Endothelial cell of umbilical vein (primary cell): ENCODE measurements at regions not wholly inside any gene's neighbourhood (a gene's known extent, or its start where the extent isn't known, plus 50 kb on each side); places are given as distances from the start of the nearest gene placed in this dataset.

Experiments used
- BruUV-seq: library from RNA; stranded (reverse); fragments of 400-500 nt; replicated peaks from 2 replicates; lab custom pipeline; 2021; lab: Mats Ljungman, UMichigan
- CTCF ChIA-PET: fragments of 300-600, 350-600 bp; sonication (Branson Sonifier 250); formaldehyde crosslinking; loops from one replicate; lab custom pipeline; 2021; ENCODE audit warnings: antibody characterized with exemption, inconsistent platforms; lab: Charles Lee
- POLR2A ChIA-PET: fragments of 300-600, 350-600 bp; sonication (Branson Sonifier 250); formaldehyde crosslinking; loops from one replicate; lab custom pipeline; 2021; ENCODE audit warnings: antibody characterized with exemption, inconsistent platforms; lab: Charles Lee
- DNase-seq: peaks from one replicate; pipeline ENCODE4 v3.0.0-alpha.2; 2011; ENCODE audit warnings: low read depth, low spot score
- FAIRE-seq: peaks from 2 replicates; lab custom pipeline; 2011; peaks lifted over from hg19 to GRCh38; lab: Jason Lieb, UNC
- H2AFZ ChIP-seq: 2 replicates; pipeline ENCODE4 v1.6.0; 2012; ENCODE audit warnings: low read depth, low read length, control low read depth, inconsistent platforms
- H3K27ac ChIP-seq: 2 replicates; pipeline ENCODE4 v1.5.1; 2011; ENCODE audit warnings: low read depth, mild to moderate bottlenecking, control low read depth, low read length, moderate library complexity; ENCODE audit not compliant: insufficient read depth
- H3K27me3 ChIP-seq, 2 experiments: 2 replicates each; pipeline versions ENCODE4 v1.6.0 to v1.6.1; 2011; ENCODE audit warnings: low read length in 2 of 2, mixed read lengths in 1 of 2; ENCODE audit not compliant: control insufficient read depth in 2 of 2, insufficient read depth in 2 of 2
- H3K36me3 ChIP-seq, 2 experiments: 2 replicates in 1 of 2; 3 replicates in 1 of 2; pipeline ENCODE4 v1.5.1; 2011; ENCODE audit warnings: low read length in 2 of 2, mild to moderate bottlenecking in 1 of 2, moderate library complexity in 1 of 2; ENCODE audit not compliant: control insufficient read depth in 2 of 2, insufficient read depth in 2 of 2; ENCODE audit errors: extremely low read depth in 1 of 2
- H3K4me1 ChIP-seq: 3 replicates; pipeline ENCODE4 v1.5.1; 2011; ENCODE audit warnings: mild to moderate bottlenecking, low read length; ENCODE audit not compliant: control insufficient read depth, insufficient read depth; ENCODE audit errors: extremely low read depth
- H3K4me2 ChIP-seq: 2 replicates; pipeline ENCODE4 v1.6.1; 2011; ENCODE audit warnings: low read length, control low read depth, mixed read lengths; ENCODE audit not compliant: insufficient read depth
- H3K4me3 ChIP-seq, 3 experiments: fragments of 200-600 bp in 1 of 3; sonication (generic), shearing (Covaris generic) in 1 of 3; replicated peaks in 1 of 3; 2 replicates each; pipeline ENCODE4 v1.5.1; 2011 to 2016; ENCODE audit warnings: control low read depth in 3 of 3, low read length in 3 of 3, mild to moderate bottlenecking in 2 of 3, inconsistent platforms in 1 of 3, low read depth in 1 of 3, moderate library complexity in 1 of 3; ENCODE audit not compliant: insufficient read depth in 1 of 3
- H3K79me2 ChIP-seq: 2 replicates; pipeline ENCODE4 v1.6.0; 2012; ENCODE audit warnings: low read length, inconsistent platforms; ENCODE audit not compliant: control insufficient read depth, insufficient read depth
- H3K9ac ChIP-seq: replicated peaks from 2 replicates; pipeline ENCODE3; 2011; ENCODE audit warnings: low read length, control low read depth; ENCODE audit not compliant: insufficient read depth; ENCODE audit errors: extremely low read depth
- H3K9me1 ChIP-seq: replicated peaks from 3 replicates; pipeline ENCODE4 v1.6.0; 2011; ENCODE audit warnings: mild to moderate bottlenecking, low read length; ENCODE audit not compliant: control insufficient read depth, insufficient read depth; ENCODE audit errors: extremely low read depth
- H3K9me3 ChIP-seq: replicated peaks from 2 replicates; pipeline ENCODE4 v1.5.1; 2012; ENCODE audit warnings: low read length, inconsistent platforms; ENCODE audit not compliant: control insufficient read depth, insufficient read depth
- H4K20me1 ChIP-seq: replicated peaks from 2 replicates; pipeline ENCODE3; 2011; ENCODE audit warnings: mild to moderate bottlenecking, low read length; ENCODE audit not compliant: control insufficient read depth, insufficient read depth; ENCODE audit errors: extremely low read depth
- EZH2 ChIP-seq: IDR thresholded peaks from 2 replicates; pipeline ENCODE4 v1.6.1; 2012; ENCODE audit warnings: borderline replicate concordance, low read depth, mild to moderate bottlenecking, moderate library complexity, low read length, inconsistent platforms; ENCODE audit not compliant: severe bottlenecking
- FOS ChIP-seq: IDR thresholded peaks from 2 replicates; pipeline ENCODE4 v1.6.1; 2011; ENCODE audit warnings: mild to moderate bottlenecking, low read length, moderate library complexity, borderline replicate concordance; ENCODE audit not compliant: insufficient read depth
- GATA2 ChIP-seq: IDR thresholded peaks from 2 replicates; pipeline ENCODE4 v1.7.0; 2011; ENCODE audit warnings: low read depth, mild to moderate bottlenecking, moderate library complexity, mixed read lengths, low read length; ENCODE audit not compliant: insufficient read length, insufficient read depth
- JUN ChIP-seq: IDR thresholded peaks from 2 replicates; pipeline ENCODE4 v1.6.1; 2011; ENCODE audit warnings: borderline replicate concordance, low read depth; ENCODE audit not compliant: insufficient read length, insufficient read depth
- MYC ChIP-seq: IDR thresholded peaks from one replicate; pipeline ENCODE4 v1.6.1; 2011; ENCODE audit warnings: mild to moderate bottlenecking, low read depth, low read length
- POLR2A ChIP-seq: IDR thresholded peaks from 2 replicates; pipeline ENCODE4 v1.6.1; 2012; ENCODE audit warnings: low read depth, mild to moderate bottlenecking, control low read depth, low read length
- POLR2AphosphoS5 ChIP-seq: IDR thresholded peaks from 2 replicates; pipeline ENCODE4 v1.6.1; 2012; ENCODE audit warnings: low read depth, mild to moderate bottlenecking, control low read depth, low read length, moderate library complexity; ENCODE audit not compliant: insufficient read depth
- dilution Hi-C: fragments of 300-500 bp; cut with MboI; formaldehyde crosslinking; loops from one replicate; pipeline ENCODE4 v1.15.0; 2019; ENCODE audit warnings: low sequenced_read_pairs; ENCODE audit not compliant: extremely low pct_ligation_motif_present
- intact Hi-C: fragments of 100-400 bp; cut with micrococcal nuclease; formaldehyde crosslinking; loops from one replicate; pipeline ENCODE4 v1.10.0; 2022
- TF ChIP-seq, protein P1 (sequence below): IDR thresholded peaks from 2 replicates; pipeline ENCODE4 v1.6.1; 2011; ENCODE audit not compliant: insufficient read depth, insufficient read length
- TF ChIP-seq, protein P2 (sequence below), 2 donors: IDR thresholded peaks; 1 replicate in 1 of 2; 2 replicates in 1 of 2; pipeline ENCODE4 v1.5.1; 2011; ENCODE audit warnings: low read length in 2 of 2, mild to moderate bottlenecking in 2 of 2, moderate library complexity in 2 of 2, control low read depth in 1 of 2, inconsistent platforms in 1 of 2, low read depth in 1 of 2; ENCODE audit not compliant: insufficient read depth in 1 of 2; ENCODE audit errors: extremely low read depth in 1 of 2

- intact Hi-C loops (no loop called here), dilution Hi-C loops (no loop called here)
- no peak overlapping the region for H3K4me3 ChIP-seq
- H3K9me1 ChIP-seq = no peaks in the 10 kb centered on the region
- H3K27ac ChIP-seq = no peak overlapping the region
- CTCF ChIA-PET = no interaction called here
- no peaks in the 10 kb centered on the region for H3K27me3 ChIP-seq
- TF ChIP-seq, protein P1, sequence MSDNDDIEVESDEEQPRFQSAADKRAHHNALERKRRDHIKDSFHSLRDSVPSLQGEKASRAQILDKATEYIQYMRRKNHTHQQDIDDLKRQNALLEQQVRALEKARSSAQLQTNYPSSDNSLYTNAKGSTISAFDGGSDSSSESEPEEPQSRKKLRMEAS = no peak
- TF ChIP-seq MYC = no peak
- TF ChIP-seq, protein P2, sequence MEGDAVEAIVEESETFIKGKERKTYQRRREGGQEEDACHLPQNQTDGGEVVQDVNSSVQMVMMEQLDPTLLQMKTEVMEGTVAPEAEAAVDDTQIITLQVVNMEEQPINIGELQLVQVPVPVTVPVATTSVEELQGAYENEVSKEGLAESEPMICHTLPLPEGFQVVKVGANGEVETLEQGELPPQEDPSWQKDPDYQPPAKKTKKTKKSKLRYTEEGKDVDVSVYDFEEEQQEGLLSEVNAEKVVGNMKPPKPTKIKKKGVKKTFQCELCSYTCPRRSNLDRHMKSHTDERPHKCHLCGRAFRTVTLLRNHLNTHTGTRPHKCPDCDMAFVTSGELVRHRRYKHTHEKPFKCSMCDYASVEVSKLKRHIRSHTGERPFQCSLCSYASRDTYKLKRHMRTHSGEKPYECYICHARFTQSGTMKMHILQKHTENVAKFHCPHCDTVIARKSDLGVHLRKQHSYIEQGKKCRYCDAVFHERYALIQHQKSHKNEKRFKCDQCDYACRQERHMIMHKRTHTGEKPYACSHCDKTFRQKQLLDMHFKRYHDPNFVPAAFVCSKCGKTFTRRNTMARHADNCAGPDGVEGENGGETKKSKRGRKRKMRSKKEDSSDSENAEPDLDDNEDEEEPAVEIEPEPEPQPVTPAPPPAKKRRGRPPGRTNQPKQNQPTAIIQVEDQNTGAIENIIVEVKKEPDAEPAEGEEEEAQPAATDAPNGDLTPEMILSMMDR (IDR thresholded peaks at IDR 0.05; ENCODE audit: extremely low read depth in 1 of 2, insufficient read depth in 1 of 2, low read depth in 1 of 2, low read length in 2 of 2) = no peak
- no peak for TF ChIP-seq JUN
- no peak for TF ChIP-seq POLR2A
- TF ChIP-seq POLR2AphosphoS5 = no peak
- TF ChIP-seq EZH2 = no peak
- TF ChIP-seq FOS = no peak
- no peak for TF ChIP-seq GATA2
- H3K9me3 ChIP-seq = no peaks in the 10 kb centered on the region
- DNase-seq (no peak), FAIRE-seq (no peak)
- no peak overlapping the region for H3K9ac ChIP-seq
- POLR2A ChIA-PET = no interaction called here
- peaks cover 15% of the 10 kb centered on the region for H3K4me1 ChIP-seq
- no peaks in the 10 kb centered on the region for H3K36me3 ChIP-seq
- no TSS peak for BruUV-seq
- H3K4me2 ChIP-seq = no peak overlapping the region
- H3K79me2 ChIP-seq = no peaks in the 10 kb centered on the region
- no peak overlapping the region for H2AFZ ChIP-seq
- no peaks in the 10 kb centered on the region for H4K20me1 ChIP-seq
These were observed 126.4 kb upstream of the SLC45A1 start for GRCh38 chr1:8191474-8191873.
